Mucosa of rectum (tissue), 2 donors: ENCODE measurements at regions not wholly inside any gene's neighbourhood (a gene's known extent, or its start where the extent isn't known, plus 50 kb on each side); places are given as distances from the start of the nearest gene placed in this dataset.

Experiments
- H3K27ac ChIP-seq, 2 donors: one replicate each; pipeline ENCODE4 v1.7.0; 2013; ENCODE audit warnings: inconsistent platforms in 2 of 2, low read depth in 2 of 2, low read length in 2 of 2
- H3K27me3 ChIP-seq, 2 donors: one replicate each; pipeline ENCODE4 v1.7.0; 2013; ENCODE audit warnings: low read length in 2 of 2; ENCODE audit not compliant: control insufficient read depth in 2 of 2, insufficient read depth in 2 of 2
- H3K36me3 ChIP-seq, 2 donors: one replicate each; pipeline ENCODE4 v1.7.0; 2013; ENCODE audit warnings: low read length in 2 of 2; ENCODE audit not compliant: control insufficient read depth in 2 of 2, insufficient read depth in 2 of 2
- H3K4me1 ChIP-seq, 2 donors: one replicate each; pipeline ENCODE4 v1.7.0; 2013; ENCODE audit warnings: low read length in 2 of 2, mild to moderate bottlenecking in 1 of 2; ENCODE audit not compliant: control insufficient read depth in 2 of 2, insufficient read depth in 2 of 2
- H3K4me3 ChIP-seq, 2 donors: one replicate each; pipeline ENCODE4 v1.7.0; 2013; ENCODE audit warnings: low read length in 2 of 2
- H3K9ac ChIP-seq, 2 donors: one replicate each; pipeline ENCODE4 v1.7.0; 2013; ENCODE audit warnings: low read length in 2 of 2, low read depth in 1 of 2, mild to moderate bottlenecking in 1 of 2
- H3K9me3 ChIP-seq, 2 donors: one replicate each; pipeline ENCODE4 v1.7.0; 2013; ENCODE audit warnings: low read length in 2 of 2; ENCODE audit not compliant: control insufficient read depth in 2 of 2
- donor health status: healthy.
- donor health status: Normal muscosa, but diverticular disease.

DNA sequence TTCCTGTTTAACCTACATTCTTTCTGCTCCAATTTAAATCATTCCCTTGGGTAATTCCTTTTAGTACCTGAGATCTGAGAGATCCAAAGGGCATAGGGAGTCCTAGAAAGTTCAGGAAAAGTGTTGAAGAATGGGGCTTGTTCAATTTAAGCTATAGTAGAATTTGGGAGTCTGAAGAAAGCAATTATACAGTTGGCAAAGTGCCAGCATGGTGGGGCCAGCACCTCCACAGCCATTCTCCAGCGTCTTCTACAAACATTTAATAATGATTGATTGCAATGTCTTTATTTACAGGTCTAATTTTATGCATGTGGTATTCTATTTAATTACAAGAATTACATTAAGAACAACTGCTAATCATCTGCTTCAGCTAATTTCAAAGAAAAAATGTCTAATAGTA, 957.7 kb upstream of the GYPC start:
- H3K4me1 ChIP-seq: peaks cover 0 to 8% of the 10 kb centered on the region in 2 donors
- H3K9ac ChIP-seq: no peak overlapping the region
- no peaks in the 10 kb centered on the region for H3K27me3 ChIP-seq
- H3K9me3 ChIP-seq: no peaks in the 10 kb centered on the region
- no peak overlapping the region for H3K27ac ChIP-seq
- no peaks in the 10 kb centered on the region for H3K36me3 ChIP-seq
- H3K4me3 ChIP-seq: no peak overlapping the region

DNA sequence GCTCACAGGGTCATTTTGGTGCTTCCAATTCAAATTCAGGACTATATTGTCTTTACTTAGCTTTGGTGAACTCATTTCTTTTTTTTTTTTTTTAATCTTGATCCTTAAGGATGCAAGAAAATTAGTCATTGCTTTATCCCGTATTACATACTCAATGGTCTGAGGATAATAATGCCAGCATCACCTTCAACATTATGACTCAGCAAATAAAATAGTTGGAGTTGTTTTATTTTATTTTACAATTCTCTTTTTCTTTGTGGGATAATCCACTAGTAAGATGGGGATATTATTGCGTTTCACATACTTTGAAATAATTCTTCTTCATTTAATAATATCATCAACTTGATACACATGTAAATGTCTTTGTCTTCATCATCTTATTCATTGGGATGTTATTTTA, 954.9 kb upstream of the GYPC start:
- H3K9me3 ChIP-seq: no peaks in the 10 kb centered on the region
- no peak overlapping the region for H3K9ac ChIP-seq
- no peaks in the 10 kb centered on the region for H3K36me3 ChIP-seq
- no peak overlapping the region for H3K27ac ChIP-seq
- no peaks in the 10 kb centered on the region for H3K27me3 ChIP-seq
- H3K4me3 ChIP-seq: no peak overlapping the region
- H3K4me1 ChIP-seq: peaks cover 0 to 8% of the 10 kb centered on the region in 2 donors

DNA sequence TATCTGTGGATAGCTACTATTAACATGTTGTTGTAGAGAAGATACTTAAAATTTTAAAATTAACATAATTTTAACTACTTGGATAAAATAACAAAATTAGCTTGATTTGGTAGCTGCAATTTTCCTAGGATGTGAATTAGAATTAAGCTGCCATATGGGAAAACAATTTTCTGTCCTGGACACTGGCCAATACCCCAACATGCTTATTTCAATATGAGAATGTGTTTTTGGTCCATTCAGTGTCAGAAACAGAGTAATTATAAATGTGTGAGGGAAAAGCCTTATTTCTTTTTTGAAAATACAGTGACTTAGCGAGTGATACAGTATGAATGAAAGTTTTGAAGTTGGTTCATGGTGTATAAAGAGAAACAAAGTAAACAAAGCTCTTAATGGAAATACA, 948.3 kb upstream of the GYPC start:
- H3K36me3 ChIP-seq: no peaks in the 10 kb centered on the region
- H3K9me3 ChIP-seq: no peaks in the 10 kb centered on the region
- no peaks in the 10 kb centered on the region for H3K4me1 ChIP-seq
- H3K27me3 ChIP-seq: no peaks in the 10 kb centered on the region
- no peak overlapping the region for H3K4me3 ChIP-seq
- no peak overlapping the region for H3K9ac ChIP-seq
- H3K27ac ChIP-seq: no peak overlapping the region

DNA sequence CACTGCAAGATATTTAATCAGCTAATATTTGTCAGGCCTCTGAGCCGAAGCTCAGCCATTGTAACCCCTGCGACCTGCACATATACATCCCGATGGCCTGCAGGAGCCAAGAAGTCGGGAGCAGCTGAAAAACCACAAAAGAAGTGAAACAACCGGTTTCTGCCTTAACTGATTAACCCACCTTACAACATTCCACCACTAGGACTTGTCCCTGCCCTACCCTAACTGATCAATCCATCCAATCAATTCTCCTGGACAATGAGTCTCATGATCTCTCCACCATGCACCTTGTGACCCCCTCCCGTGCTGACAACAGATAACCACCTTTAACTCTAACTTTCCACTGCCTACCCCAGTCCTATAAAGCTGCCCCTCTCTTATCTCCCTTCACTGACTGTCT, 945.4 kb upstream of the GYPC start:
- Histone ChIP-seq H3K27me3 (no peaks in the 10 kb centered on the region), H3K27ac (no peak overlapping the region), H3K4me3 (no peak overlapping the region)

DNA sequence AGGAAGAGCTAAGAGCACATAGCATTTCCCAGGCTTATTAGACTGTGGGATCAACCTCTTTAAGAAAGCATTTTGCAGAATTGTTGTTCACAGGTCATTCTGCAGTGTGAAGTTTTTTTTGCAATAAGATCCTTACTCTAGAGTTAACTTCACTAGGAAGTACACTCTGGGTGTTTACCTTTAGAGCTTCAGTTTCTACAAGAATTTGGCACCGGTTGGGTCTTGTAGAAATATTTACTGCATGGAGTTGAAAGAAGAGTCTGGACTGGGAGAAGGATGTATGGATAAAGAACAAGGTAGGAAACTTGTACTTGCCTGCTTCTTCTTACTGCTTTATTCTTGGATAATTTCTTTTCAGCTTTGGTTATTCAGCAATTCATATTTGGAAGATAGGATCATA, 944.9 kb upstream of the GYPC start:
- Histone ChIP-seq H3K9me3 (no peaks in the 10 kb centered on the region), H3K36me3 (no peaks in the 10 kb centered on the region), H3K4me3 (no peak overlapping the region), H3K27ac (no peak overlapping the region), H3K4me1 (no peaks in the 10 kb centered on the region), H3K27me3 (no peaks in the 10 kb centered on the region), H3K9ac (no peak overlapping the region)

More for the DNA sequence above, 945.4 kb upstream of the GYPC start:
- no peaks in the 10 kb centered on the region for H3K4me1 ChIP-seq
- H3K9ac ChIP-seq: no peak overlapping the region
- H3K36me3 ChIP-seq: no peaks in the 10 kb centered on the region
- no peaks in the 10 kb centered on the region for H3K9me3 ChIP-seq

DNA sequence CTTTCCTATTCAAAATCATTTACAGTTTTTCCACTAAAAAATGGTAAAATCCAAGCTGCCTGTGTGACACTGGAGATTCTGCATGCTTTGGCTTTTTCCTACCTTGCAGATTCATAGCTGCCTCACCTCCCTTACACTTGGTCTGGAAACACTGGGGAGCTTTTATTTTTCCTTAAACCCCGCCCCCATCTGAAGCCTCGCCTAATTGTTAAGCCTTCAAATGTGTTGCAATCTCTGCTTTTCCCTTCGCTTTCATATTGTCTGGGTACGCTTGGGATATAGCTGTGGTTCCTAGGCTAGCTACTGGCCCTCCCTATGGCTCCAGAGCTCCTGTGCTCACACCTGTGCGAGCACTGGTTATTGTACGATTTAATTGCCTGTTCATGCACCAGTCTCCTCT, 942.4 kb upstream of the GYPC start:
- H3K36me3 ChIP-seq: no peaks in the 10 kb centered on the region
- no peak overlapping the region for H3K4me3 ChIP-seq
- H3K4me1 ChIP-seq: no peaks in the 10 kb centered on the region
- no peaks in the 10 kb centered on the region for H3K27me3 ChIP-seq
- H3K27ac ChIP-seq: no peak overlapping the region
- no peaks in the 10 kb centered on the region for H3K9me3 ChIP-seq
- no peak overlapping the region for H3K9ac ChIP-seq

DNA sequence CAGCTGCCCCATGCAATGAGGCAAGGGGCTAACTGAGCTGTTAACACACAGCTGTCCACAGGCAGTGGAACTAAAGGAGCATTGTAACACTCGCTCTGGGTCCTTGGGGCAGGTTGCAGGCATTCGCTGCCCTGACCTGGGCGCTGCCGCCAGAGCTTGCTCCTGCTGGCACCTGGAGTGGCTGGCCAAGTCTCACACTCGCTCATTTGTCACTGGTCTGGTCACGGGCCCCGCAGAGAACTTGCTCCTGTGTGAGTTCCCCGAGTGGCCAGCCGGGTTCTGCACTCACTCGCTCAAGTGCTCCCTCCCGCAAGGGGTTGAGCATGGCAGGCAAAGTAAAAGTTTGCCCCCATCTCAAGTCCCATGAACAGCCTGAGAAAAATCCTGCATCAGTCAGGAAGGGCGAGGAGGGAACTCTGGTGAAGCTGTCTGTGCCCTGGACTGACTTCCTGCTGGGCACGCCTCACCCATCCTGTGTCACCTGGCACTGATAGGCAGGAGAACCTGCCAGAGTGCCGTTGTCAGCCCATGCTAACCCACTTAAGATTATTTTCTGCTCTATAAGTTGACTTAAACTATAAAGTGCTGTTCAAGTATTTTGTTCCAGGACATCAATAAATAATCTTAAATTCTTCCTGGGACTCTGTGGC, 934.8 kb upstream of the GYPC start:
- H3K36me3 ChIP-seq: no peaks in the 10 kb centered on the region
- no peak overlapping the region for H3K9ac ChIP-seq
- H3K4me1 ChIP-seq: no peaks in the 10 kb centered on the region
- H3K27me3 ChIP-seq: no peaks in the 10 kb centered on the region
- H3K9me3 ChIP-seq: no peaks in the 10 kb centered on the region
- no peak overlapping the region for H3K4me3 ChIP-seq
- H3K27ac ChIP-seq: no peak overlapping the region

DNA sequence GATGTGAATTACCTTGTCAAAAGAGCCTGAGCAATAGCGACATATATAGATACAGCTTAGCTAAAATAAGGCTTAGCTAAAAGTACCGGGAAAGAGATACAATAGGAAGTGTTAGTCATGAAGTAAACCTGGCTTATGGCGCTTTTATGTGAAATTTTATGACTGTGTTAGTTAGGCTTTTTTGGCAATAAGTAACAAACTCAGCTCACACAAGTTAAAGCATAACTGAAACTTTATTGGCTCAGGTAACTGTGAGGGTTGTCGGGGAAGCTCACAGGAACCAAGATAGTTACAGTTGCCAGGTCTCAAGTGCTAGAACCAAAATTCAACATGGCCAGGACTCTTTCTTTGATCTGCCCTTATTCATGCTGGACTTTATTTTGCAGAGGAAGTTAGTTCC, 925.0 kb upstream of the GYPC start:
- peak overlapping the region in 1 of 2 donors; percentile 4 for H3K4me3 ChIP-seq
- no peak overlapping the region for H3K9ac ChIP-seq
- no peaks in the 10 kb centered on the region for H3K27me3 ChIP-seq
- H3K4me1 ChIP-seq: peaks cover 3 to 11% of the 10 kb centered on the region in 2 donors
- no peaks in the 10 kb centered on the region for H3K9me3 ChIP-seq
- peak overlapping the region; percentile 21 to 29 for H3K27ac ChIP-seq
- H3K36me3 ChIP-seq: no peaks in the 10 kb centered on the region

DNA sequence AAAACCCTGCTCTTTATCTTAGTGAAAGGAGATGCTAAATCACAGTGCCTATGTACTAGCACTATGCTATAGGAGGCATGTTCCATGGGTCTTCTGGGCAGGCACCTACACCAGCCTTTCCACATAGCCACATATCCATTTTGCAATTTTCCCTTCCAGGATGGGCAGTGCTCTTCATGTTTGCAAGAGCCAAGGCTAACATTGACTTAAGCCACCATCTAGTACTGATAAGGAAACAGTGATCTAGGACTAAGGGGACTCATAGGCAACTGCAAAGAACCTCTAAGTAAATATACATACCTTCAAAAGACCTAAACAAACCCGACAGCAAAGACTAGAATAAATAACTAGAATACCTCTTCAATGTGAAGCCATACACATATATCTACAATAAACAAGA, 919.7 kb upstream of the GYPC start:
- no peaks in the 10 kb centered on the region for H3K27me3 ChIP-seq
- no peaks in the 10 kb centered on the region for H3K9me3 ChIP-seq
- no peaks in the 10 kb centered on the region for H3K36me3 ChIP-seq
- H3K4me3 ChIP-seq: no peak overlapping the region
- no peak overlapping the region for H3K27ac ChIP-seq
- H3K9ac ChIP-seq: no peak overlapping the region
- H3K4me1 ChIP-seq: peaks cover 0 to 4% of the 10 kb centered on the region in 2 donors

DNA sequence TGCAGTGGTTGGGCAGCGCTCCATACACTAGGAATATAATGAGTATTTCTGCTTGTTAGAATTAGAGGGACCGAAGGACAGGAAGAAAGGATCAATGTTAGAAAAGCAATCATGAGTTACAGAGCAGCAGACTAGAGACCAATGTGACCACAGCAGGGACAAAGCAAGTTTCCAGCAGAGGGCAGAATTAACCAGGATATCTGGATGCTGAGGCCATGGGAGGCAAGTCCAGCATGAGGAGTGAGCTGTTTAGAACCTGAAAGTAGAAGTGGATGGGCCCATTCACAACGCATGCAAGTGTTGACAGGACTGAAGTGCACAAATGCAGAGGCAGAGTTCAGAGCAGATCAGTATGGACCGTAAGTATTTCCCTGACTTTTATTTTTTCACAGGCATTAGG, 910.4 kb upstream of the GYPC start:
- Histone ChIP-seq H3K36me3 (no peaks in the 10 kb centered on the region), H3K9me3 (no peaks in the 10 kb centered on the region), H3K27ac (no peak overlapping the region), H3K27me3 (no peaks in the 10 kb centered on the region), H3K9ac (no peak overlapping the region), H3K4me3 (no peak overlapping the region), H3K4me1 (peaks cover 0 to 3% of the 10 kb centered on the region in 2 donors)
